SU-DHL-6 (cell line): ENCODE measurements at regions not wholly inside any gene's neighbourhood (a gene's known extent, or its start where the extent isn't known, plus 50 kb on each side); places are given as distances from the start of the nearest gene placed in this dataset.

Experiments used
- H2AFZ ChIP-seq: fragments of 200-600 bp; sonication (generic); 2 replicates; pipeline ENCODE4 v1.6.1; 2014; ENCODE audit warnings: low read depth, mild to moderate bottlenecking, moderate library complexity, mixed read lengths, antibody characterized with exemption, low read length; ENCODE audit not compliant: severe bottlenecking
- H3F3A ChIP-seq: fragments of 200-600 bp; shearing (Covaris generic); 2 replicates; pipeline ENCODE4 v1.6.0; 2016; ENCODE audit warnings: antibody characterized with exemption, mild to moderate bottlenecking; ENCODE audit not compliant: insufficient read depth
- H3K27ac ChIP-seq: fragments of 200-600 bp; sonication (generic); 2 replicates; pipeline ENCODE4 v1.5.1; 2016; ENCODE audit warnings: low read depth, mild to moderate bottlenecking, low read length, moderate library complexity, mixed read lengths
- H3K27me3 ChIP-seq: fragments of 200-600 bp; sonication (generic), shearing (Covaris generic); 2 replicates; pipeline ENCODE4 v1.6.0; 2014; ENCODE audit warnings: mild to moderate bottlenecking, low read length
- H3K36me3 ChIP-seq: fragments of 200-600 bp; sonication (generic); 2 replicates; pipeline ENCODE4 v1.6.1; 2014; ENCODE audit warnings: mild to moderate bottlenecking, low read length, mixed read lengths
- H3K4me2 ChIP-seq: fragments of 300-600, 200-600 bp; shearing (Covaris generic), sonication (generic); 2 replicates; pipeline ENCODE4 v1.6.0; 2014; ENCODE audit warnings: low read length, low read depth, mild to moderate bottlenecking; ENCODE audit not compliant: poor library complexity, severe bottlenecking
- H3K4me3 ChIP-seq: fragments of 200-600 bp; sonication (generic); 2 replicates; pipeline ENCODE4 v1.5.1; 2014; ENCODE audit warnings: antibody characterized with exemption, low read length, mild to moderate bottlenecking, mixed read lengths; ENCODE audit not compliant: insufficient read depth, poor library complexity, severe bottlenecking
- H3K79me2 ChIP-seq: fragments of 200-600 bp; sonication (generic); 2 replicates; pipeline ENCODE4 v1.6.1; 2014; ENCODE audit warnings: mild to moderate bottlenecking, low read length, moderate library complexity; ENCODE audit not compliant: insufficient read depth
- H3K9ac ChIP-seq: fragments of 200-600 bp; sonication (generic); 2 replicates; pipeline ENCODE4 v1.7.0; 2014; ENCODE audit warnings: mild to moderate bottlenecking, low read length
- H3K9me2 ChIP-seq: fragments of 200-600 bp; sonication (generic); replicated peaks from 2 replicates; pipeline ENCODE4 v1.6.1; 2014; ENCODE audit warnings: low read length; ENCODE audit not compliant: insufficient read depth
- H3K9me3 ChIP-seq: fragments of 200-600 bp; sonication (generic); 2 replicates; pipeline ENCODE4 v1.6.1; 2014; ENCODE audit warnings: low read length, mixed read lengths; ENCODE audit not compliant: insufficient read depth
- H4K20me1 ChIP-seq: fragments of 200-600 bp; sonication (generic); 2 replicates; pipeline ENCODE4 v1.6.1; 2014; ENCODE audit warnings: low read depth, mild to moderate bottlenecking, antibody characterized with exemption, low read length, moderate library complexity, mixed read lengths
- EZH2phosphoT487 ChIP-seq: fragments of 200-600 bp; sonication (generic), shearing (Covaris generic); conservative IDR thresholded peaks from 2 replicates; pipeline ENCODE4 v1.6.1; 2018; ENCODE audit warnings: mild to moderate bottlenecking, antibody characterized with exemption, low read length, moderate library complexity, mixed read lengths
- TF ChIP-seq, protein P1 (sequence below): fragments of 200-600 bp; sonication (generic); IDR thresholded peaks from one replicate; pipeline ENCODE4 v1.5.1; 2017; ENCODE audit warnings: antibody characterized with exemption, mild to moderate bottlenecking, low read length, moderate library complexity; ENCODE audit not compliant: insufficient read depth, poor library complexity, severe bottlenecking

DNA sequence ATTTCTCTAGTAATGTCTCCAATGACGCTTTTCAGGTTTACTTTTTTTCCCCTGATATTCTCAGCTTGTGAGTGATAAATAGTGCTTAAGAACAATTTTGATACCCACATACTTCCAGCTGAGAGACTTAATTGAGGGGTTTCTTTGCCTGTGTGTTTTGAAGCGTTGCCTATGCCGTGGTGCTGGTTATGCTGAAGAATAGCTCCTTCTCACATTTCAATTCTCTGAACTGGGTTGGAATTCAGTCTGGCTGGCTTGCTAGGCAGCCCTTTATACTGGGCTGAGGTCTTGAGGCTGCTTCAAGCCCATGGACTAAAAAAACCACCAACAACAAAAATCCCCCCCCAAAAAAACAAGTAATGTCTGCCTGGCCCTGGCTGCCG lies 87.4 kb downstream of the CHST2 start:
- peak overlapping the region; percentile 63 for H3K27ac ChIP-seq
- no peak for TF ChIP-seq EZH2phosphoT487
- TF ChIP-seq, protein P1, sequence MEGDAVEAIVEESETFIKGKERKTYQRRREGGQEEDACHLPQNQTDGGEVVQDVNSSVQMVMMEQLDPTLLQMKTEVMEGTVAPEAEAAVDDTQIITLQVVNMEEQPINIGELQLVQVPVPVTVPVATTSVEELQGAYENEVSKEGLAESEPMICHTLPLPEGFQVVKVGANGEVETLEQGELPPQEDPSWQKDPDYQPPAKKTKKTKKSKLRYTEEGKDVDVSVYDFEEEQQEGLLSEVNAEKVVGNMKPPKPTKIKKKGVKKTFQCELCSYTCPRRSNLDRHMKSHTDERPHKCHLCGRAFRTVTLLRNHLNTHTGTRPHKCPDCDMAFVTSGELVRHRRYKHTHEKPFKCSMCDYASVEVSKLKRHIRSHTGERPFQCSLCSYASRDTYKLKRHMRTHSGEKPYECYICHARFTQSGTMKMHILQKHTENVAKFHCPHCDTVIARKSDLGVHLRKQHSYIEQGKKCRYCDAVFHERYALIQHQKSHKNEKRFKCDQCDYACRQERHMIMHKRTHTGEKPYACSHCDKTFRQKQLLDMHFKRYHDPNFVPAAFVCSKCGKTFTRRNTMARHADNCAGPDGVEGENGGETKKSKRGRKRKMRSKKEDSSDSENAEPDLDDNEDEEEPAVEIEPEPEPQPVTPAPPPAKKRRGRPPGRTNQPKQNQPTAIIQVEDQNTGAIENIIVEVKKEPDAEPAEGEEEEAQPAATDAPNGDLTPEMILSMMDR, result no peak
- peak overlapping the region; percentile 21 for H3K4me2 ChIP-seq
- H2AFZ ChIP-seq, result no peak overlapping the region
- H3K4me3 ChIP-seq, result no peak overlapping the region
- no peaks in the 10 kb centered on the region for H3F3A ChIP-seq
- H3K27me3 ChIP-seq, result no peaks in the 10 kb centered on the region
- H3K9me3 ChIP-seq, result no peaks in the 10 kb centered on the region
- no peaks in the 10 kb centered on the region for H3K36me3 ChIP-seq
- no peaks in the 10 kb centered on the region for H3K79me2 ChIP-seq
- no peaks in the 10 kb centered on the region for H3K9me2 ChIP-seq
- no peak overlapping the region for H3K9ac ChIP-seq
- H4K20me1 ChIP-seq, result no peaks in the 10 kb centered on the region

DNA sequence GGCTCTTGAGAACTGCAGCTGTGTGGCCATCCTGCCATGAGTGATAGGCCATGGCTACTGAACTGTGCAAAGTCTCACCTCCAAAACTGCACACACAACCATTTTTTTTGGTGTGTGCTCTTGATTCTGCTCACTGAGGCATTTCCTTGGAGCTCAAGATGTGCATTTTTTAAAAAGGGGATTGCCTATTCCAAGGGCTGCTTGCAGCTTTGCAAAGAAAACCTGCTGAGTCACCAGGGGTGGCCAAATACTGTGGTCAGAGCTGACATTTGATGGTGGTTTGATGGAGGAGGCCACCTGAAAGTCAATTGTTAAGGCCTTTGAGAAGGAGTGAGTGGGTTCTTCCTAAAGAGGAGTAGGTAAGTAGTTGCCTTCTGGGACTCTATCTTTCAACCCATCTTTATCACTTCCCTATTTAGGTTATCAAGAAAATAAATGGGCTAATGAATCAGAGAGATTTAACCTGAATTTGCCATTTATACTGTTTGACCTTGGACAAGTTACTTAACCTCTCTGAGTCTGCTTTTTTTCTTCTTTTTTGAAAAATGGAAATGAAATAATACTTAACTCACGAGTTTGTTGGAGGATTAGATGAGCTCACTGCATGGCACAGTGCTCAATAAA lies 87.9 kb downstream of the CHST2 start:
- Histone ChIP-seq H3K9me2 (no peaks in the 10 kb centered on the region), H3K9me3 (no peaks in the 10 kb centered on the region), H3K79me2 (no peaks in the 10 kb centered on the region), H3K27me3 (no peaks in the 10 kb centered on the region), H3K36me3 (no peaks in the 10 kb centered on the region), H3K9ac (no peak overlapping the region), H4K20me1 (no peaks in the 10 kb centered on the region), H3K4me3 (no peak overlapping the region), H3K4me2 (peak overlapping the region; percentile 27), H2AFZ (no peak overlapping the region), H3F3A (no peaks in the 10 kb centered on the region), H3K27ac (peak overlapping the region; percentile 63)
- TF ChIP-seq, protein P1, result no peak
- TF ChIP-seq EZH2phosphoT487, result no peak

DNA sequence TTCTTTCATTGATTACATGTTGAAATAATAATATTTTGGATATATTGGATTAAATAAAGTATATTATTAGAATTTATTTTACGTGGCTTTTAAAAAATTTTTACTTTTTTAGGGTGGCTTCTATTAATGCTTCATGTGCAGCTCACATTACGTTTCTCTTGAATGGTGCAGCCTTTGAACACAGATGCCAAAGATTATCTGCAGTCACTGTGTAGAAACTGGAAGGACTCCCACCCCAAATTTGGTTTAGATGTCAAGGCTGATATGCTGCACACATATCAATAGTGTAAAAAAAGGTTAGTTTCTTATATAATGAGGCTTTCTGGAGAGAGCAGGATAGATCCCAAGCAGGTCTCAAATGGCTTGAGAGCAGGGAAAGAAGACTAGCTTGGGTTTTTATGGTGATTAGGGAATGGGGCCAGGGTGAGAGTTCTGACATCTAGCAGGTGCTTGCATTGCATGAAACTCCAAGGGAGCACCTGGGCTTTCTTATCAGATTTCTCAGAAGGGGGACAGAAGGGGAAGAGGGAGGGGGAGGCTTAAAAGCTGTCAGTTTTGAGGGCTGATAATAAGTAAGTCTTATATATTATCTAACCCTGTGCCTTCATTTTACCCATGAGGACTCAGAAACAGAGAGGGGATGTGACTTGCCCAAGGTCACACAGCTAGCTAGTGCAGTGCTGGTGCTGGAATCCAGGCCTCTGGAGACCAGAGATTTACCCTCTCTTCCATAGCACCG lies 89.6 kb downstream of the CHST2 start:
- H3K4me3 ChIP-seq, result no peak overlapping the region
- no peaks in the 10 kb centered on the region for H3F3A ChIP-seq
- H3K9me2 ChIP-seq, result no peaks in the 10 kb centered on the region
- no peaks in the 10 kb centered on the region for H3K9me3 ChIP-seq
- no peak overlapping the region for H3K4me2 ChIP-seq
- no peak overlapping the region for H2AFZ ChIP-seq
- H3K36me3 ChIP-seq, result no peaks in the 10 kb centered on the region
- H4K20me1 ChIP-seq, result no peaks in the 10 kb centered on the region
- H3K27me3 ChIP-seq, result no peaks in the 10 kb centered on the region
- H3K27ac ChIP-seq, result no peak overlapping the region
- TF ChIP-seq, protein P1, result no peak
- TF ChIP-seq EZH2phosphoT487, result no peak
- no peak overlapping the region for H3K9ac ChIP-seq
- no peaks in the 10 kb centered on the region for H3K79me2 ChIP-seq
